ENCODE measurements at regions not wholly inside any gene's neighbourhood (a gene's known extent, or its start where the extent isn't known, plus 50 kb on each side); places are given as distances from the start of the nearest gene placed in this dataset.

GRCh38 chr18:67938660-67939059 is 422.1 kb upstream of the DSEL start:
- TF ChIP-seq CTCF (IDR thresholded peaks at IDR 0.05) (no peak), POLR2A (IDR thresholded peaks at IDR 0.05) (no peak), POLR2AphosphoS5 (IDR thresholded peaks at IDR 0.05) (no peak)
